GM12872 (cell line): ENCODE measurements at regions not wholly inside any gene's neighbourhood (a gene's known extent, or its start where the extent isn't known, plus 50 kb on each side); places are given as distances from the start of the nearest gene placed in this dataset.
A peak's percentile ranks its signal among the peaks of the same experiment; 100 is the strongest.

Source experiments
- CTCF ChIP-seq: IDR thresholded peaks from 3 replicates; pipeline ENCODE4 v1.5.1; 2011; ENCODE audit warnings: low read depth, mild to moderate bottlenecking, low read length, moderate library complexity; ENCODE audit not compliant: insufficient read depth

DNA sequence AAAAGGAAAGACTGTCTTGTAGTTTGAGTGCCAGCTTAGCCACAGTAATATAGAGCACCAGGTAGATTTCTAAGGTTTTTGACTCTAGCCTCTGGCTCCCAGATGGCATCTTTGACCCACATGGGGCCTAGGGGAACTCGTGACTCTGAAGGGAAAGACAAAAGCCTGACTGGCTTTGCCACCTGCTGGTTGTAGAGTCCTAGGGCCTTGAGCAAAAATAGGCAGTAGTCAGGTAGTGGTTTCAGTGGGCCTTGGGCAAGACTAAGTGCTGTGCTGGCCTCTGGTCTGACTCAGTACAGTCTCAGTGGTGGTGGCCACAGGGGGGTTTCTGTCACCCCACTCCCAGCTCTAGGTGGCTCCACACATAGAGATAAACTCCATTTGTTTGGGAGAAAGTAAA, 349.4 kb downstream of the FAM181B start:
- no peak for TF ChIP-seq CTCF

- TF ChIP-seq CTCF = no peak
Measured at GRCh38 chr11:82373781-82374542, 359.7 kb downstream of the FAM181B start.

- no peak for TF ChIP-seq CTCF
Measured at GRCh38 chr11:82365351-82365750, 368.3 kb downstream of the FAM181B start.

- TF ChIP-seq CTCF = no peak
Measured at GRCh38 chr11:82356316-82356715, 377.3 kb downstream of the FAM181B start.

DNA sequence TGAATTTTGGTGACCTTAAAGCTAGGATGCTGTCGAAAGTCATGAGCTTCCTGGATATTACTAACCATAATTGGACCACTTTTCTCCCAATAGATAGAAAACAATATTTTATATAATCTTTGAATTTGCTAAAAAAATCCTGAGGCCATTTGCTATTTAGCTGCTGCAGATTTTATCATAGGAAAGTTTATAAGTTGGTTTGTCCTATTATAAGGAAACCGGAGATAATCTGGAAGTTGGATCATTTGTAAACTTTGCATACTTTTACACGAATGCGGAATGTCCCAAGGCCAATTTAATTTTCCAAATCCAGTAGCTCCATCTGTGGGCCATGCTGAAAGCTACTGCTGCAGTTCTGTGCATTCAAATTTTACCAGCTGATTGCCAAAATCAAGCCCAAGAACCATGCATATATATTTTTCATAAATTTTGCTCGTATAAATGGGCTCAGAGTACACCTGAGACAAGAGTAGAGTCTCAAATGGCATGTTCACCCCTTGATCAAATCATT, 378.3 kb downstream of the FAM181B start:
- TF ChIP-seq CTCF = no peak

GRCh38 chr11:82326853-82327252, 406.8 kb downstream of the FAM181B start:
- no peak for TF ChIP-seq CTCF

DNA sequence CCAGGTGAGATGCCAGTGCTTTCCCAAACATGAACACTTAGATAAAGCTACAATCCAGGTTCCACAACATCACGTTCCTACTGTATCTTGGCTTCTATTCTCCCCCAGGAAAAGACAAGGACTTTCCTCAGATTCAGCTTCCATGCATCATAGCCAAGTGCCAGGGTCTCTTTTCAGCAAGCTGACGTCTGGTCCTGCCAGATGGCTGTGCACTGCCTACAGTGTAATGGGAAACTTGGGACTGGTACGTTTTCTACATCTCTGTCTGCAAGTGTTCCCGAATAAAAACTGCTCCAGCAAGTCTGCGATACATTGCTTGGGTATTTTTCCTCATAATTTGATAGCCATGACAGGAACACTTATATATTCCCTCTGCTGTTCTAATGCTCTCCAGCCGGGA, 412.5 kb downstream of the FAM181B start:
- TF ChIP-seq CTCF = no peak

- TF ChIP-seq CTCF = peak; percentile 58
Measured at GRCh38 chr11:82315093-82315492, 418.6 kb downstream of the FAM181B start.
